ENCODE measurements at regions not wholly inside any gene's neighbourhood (a gene's known extent, or its start where the extent isn't known, plus 50 kb on each side); places are given as distances from the start of the nearest gene placed in this dataset.

DNA sequence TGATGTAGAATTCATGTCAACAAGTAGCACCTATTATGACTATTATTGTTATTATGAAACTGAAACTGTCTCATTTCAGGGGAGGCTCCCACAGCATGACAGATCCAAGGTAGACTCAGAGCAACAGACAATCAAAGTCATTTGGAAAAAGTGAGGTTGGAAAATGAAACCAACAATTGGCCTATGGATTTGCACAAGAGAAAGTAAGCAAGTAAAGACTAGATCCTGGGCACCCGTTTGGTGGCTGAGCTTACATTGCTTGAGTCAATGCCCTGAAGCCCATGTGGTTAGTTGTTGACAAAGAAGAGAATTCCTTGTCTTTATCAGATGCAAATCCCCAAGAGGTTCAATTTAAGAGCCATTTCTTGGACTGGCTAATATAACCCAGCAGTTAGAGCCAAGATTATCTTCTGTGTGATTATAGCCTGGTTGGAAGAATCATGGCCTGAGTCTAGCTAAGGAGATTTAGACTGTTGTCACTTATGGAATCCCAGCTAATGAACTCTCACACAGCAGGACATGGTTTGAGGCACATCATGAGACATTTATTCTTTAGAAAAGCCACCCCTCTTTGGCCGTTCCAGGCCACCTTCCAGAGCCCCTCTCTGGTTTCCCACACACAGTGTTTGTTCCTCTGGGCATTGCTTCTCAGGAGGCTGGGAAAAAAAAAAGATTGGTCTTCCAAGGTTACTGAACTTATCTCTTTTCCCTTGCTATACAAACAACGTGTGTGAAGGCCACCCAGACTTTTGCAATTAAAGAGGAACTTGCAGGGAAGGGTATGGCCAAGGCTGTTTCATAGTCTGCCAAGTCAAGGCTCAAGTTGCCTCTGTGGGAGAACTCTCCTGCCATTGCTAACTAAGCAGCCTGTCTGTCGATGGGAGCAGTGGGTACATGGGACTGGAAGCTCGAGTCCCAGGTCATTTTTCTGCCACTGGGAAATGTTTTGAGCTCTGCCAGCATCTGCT is 399.5 kb downstream of the ENC1 start:
- H3K4me1 ChIP-seq (ENCODE audit: insufficient read depth, low read length), result peaks cover 48% of the 10 kb centered on the region
- peaks cover 7% of the 10 kb centered on the region for H3F3A ChIP-seq (ENCODE audit: low read length, unreplicated experiment)
- H3K9me3 ChIP-seq (ENCODE audit: low read length), result no peaks in the 10 kb centered on the region
- H3K9ac ChIP-seq (ENCODE audit: low read length), result peak overlapping the region; percentile 65
- peak overlapping the region; percentile 97 for H3K27ac ChIP-seq (ENCODE audit: low read length)
- ChIA-PET POLR2A (ENCODE audit: unreplicated experiment) (interaction anchor here (0.7 kb wide), 1 partner anchor 72 kb away, joined by 4 read pairs; no protein-coding TSS in a partner anchor), CTCF (no interaction called here)
- BruUV-seq (replicated peaks), result TSS peak; percentile 99
- peak; percentile 33; the same call in 1 of the 2 replicates for ATAC-seq
- H2AFZ ChIP-seq (ENCODE audit: low read length), result no peak overlapping the region
- H3K36me3 ChIP-seq (ENCODE audit: low read depth, low read length), result no peaks in the 10 kb centered on the region
- intact Hi-C loops (cut with micrococcal nuclease), result loop anchor here (5.0 to 10.0 kb wide), 4 partner anchors 76 to 301 kb away; no protein-coding TSS in a partner anchor
- H3K9me2 ChIP-seq (replicated peaks; ENCODE audit: low read length), result no peaks in the 10 kb centered on the region
- H4K20me1 ChIP-seq (ENCODE audit: low read length), result no peaks in the 10 kb centered on the region
- no peaks in the 10 kb centered on the region for H3K27me3 ChIP-seq (ENCODE audit: low read length)
- no peak for TF ChIP-seq EZH2phosphoT487 (IDR thresholded peaks at IDR 0.05; ENCODE audit: borderline replicate concordance, low read length)
- TF ChIP-seq CTCF (conservative IDR thresholded peaks at IDR 0.05; ENCODE audit: low read depth, low read length), result no peak
- no peak for TF ChIP-seq EZH2 (IDR thresholded peaks at IDR 0.05; ENCODE audit: low read length, unreplicated experiment)
- H3K4me2 ChIP-seq (ENCODE audit: low read length), result peak overlapping the region; percentile 56
- no peaks in the 10 kb centered on the region for H3K79me2 ChIP-seq (ENCODE audit: low read length)
- peak overlapping the region; percentile 16; the same call in 1 of the 2 replicates for H3K4me3 ChIP-seq (ENCODE audit: low read length)
- DNase-seq, result peak; percentile 50

DNA sequence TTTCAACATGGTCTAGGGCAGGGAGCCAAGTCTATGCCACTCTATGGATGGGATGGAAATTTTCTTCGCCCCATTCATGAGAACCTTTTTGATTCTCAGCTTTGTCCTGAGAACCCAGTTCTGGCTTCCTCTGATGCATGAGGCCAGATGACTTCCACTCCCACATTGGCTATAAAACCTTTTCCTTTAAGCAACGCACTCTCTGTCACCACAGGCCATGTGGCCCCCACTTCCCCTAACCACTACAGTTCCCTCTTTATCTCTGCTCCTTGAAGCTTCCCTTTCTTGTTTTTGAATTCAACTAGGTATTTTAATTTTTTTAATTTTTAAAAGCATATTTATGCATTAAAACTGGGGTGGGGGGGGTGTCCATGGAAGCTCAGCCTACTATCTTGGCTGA is 401.3 kb downstream of the ENC1 start:
- Histone ChIP-seq H3F3A (ENCODE audit: low read length, unreplicated experiment) (peaks cover 7% of the 10 kb centered on the region), H3K4me3 (ENCODE audit: low read length) (no peak overlapping the region), H3K36me3 (ENCODE audit: low read depth, low read length) (no peaks in the 10 kb centered on the region), H4K20me1 (ENCODE audit: low read length) (no peaks in the 10 kb centered on the region), H3K27ac (ENCODE audit: low read length) (no peak overlapping the region), H3K9ac (ENCODE audit: low read length) (no peak overlapping the region), H3K79me2 (ENCODE audit: low read length) (no peaks in the 10 kb centered on the region), H3K27me3 (ENCODE audit: low read length) (no peaks in the 10 kb centered on the region), H3K9me2 (replicated peaks; ENCODE audit: low read length) (no peaks in the 10 kb centered on the region), H3K4me2 (ENCODE audit: low read length) (no peak overlapping the region), H3K9me3 (ENCODE audit: low read length) (no peaks in the 10 kb centered on the region), H3K4me1 (ENCODE audit: insufficient read depth, low read length) (peaks cover 53% of the 10 kb centered on the region), H2AFZ (ENCODE audit: low read length) (no peak overlapping the region)
- DNase-seq (no peak), ATAC-seq (no peak)
- CTCF ChIA-PET, result no interaction called here
- TF ChIP-seq EZH2phosphoT487 (IDR thresholded peaks at IDR 0.05; ENCODE audit: borderline replicate concordance, low read length) (no peak), EZH2 (IDR thresholded peaks at IDR 0.05; ENCODE audit: low read length, unreplicated experiment) (no peak), CTCF (conservative IDR thresholded peaks at IDR 0.05; ENCODE audit: low read depth, low read length) (no peak)
- POLR2A ChIA-PET (ENCODE audit: unreplicated experiment), result no interaction called here
- intact Hi-C loops (cut with micrococcal nuclease), result no loop called here
- no TSS peak for BruUV-seq (replicated peaks)
